Stimulated activated CD4-positive, alpha-beta T cell treated with anti-CD3 and anti-CD28 coated beads, TNF-alpha, amount 100 ng/mL, for 48 hours (primary cell): ENCODE measurements at regions not wholly inside any gene's neighbourhood (a gene's known extent, or its start where the extent isn't known, plus 50 kb on each side); places are given as distances from the start of the nearest gene placed in this dataset.
"Not testable (repeated sequence)": the region's sequence is repeated elsewhere in the genome, so short reads cannot be mapped to it uniquely, and the experiment has no call there.

Source experiments
- DNase-seq, 3 donors: peaks; one replicate each; pipeline ENCODE4 v3.0.0-alpha.2; 2020; ENCODE audit warnings: low read depth in 3 of 3

DNA sequence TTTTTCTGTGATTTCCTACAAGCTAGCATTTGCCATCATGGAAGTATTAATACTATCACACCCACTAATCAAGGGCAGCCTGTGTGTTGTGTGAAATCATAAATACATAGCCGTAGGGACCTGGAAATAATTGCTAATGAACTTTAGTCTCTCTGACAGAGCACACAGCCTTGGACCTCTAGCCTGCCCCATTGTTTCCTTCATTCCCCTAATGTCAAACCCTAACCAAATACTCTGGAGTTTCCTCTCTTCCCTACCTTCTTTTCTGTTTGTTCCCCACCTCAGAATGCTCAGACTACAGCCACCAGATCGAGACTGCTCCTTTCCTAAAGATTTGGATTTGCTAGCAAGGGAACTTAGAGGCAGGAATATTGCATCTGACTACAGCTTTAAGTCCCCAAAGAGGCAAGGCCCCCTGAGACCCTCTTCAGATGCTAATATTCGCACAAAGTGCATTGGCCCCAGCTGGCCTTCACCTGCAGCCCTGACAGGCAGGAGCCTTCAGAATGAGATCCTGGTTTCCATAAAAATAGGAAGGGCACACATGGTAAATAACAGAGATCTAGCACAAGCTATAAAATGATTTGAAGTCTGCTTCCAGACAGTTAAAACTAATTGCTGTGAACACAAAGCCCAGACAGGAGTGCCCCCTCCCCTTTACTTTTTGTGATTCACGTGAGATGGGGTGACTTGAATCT is 279.2 kb upstream of the DCC start:
- DNase-seq = no peak

DNA sequence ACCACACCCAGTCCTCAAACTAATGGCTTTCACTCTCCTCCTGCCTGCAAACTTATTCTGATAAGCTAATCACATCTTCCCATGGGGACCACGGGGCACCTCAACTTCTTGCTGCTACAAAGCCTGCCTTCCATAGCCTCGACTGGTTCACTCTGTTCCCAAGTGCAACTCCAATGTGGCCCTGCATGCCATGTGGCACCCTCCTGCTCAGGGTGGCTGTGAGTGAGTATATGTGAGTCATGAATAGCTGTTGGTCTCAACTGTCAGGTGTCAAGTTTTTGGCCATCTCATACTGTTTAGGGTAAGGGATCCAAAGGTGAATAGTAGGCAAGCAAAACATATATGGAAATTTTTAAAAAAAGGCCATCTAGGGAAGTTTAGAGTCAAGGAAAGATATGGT is 276.1 kb upstream of the DCC start:
- DNase-seq = no peak

GRCh38 chr18:52069201-52069600 is 270.8 kb upstream of the DCC start:
- no peak for DNase-seq

GRCh38 chr18:52070291-52070756 is 269.7 kb upstream of the DCC start:
- no peak for DNase-seq

- no peak for DNase-seq
These were observed 262.6 kb upstream of the DCC start for GRCh38 chr18:52077251-52077983.

DNA sequence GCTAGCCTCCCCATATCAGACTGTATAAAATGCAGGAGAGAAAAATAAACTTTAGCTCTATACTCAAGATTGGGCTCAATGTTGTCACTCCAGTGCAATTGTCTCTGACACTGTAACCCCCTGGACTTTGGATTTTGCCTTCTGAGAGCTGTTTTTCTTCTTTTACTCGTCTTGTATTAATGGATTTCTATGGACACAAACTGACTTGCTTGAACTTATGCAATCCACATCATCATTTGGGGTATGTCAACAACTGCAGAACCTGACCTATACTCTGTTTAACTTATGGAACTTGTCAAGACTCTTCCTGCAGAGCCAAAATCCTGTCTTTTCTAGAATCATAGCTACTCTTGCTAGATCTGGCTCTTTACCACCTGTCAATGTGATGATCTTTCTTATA is 257.8 kb upstream of the DCC start:
- no peak for DNase-seq

GRCh38 chr18:52087140-52087539 is 252.9 kb upstream of the DCC start:
- DNase-seq = no peak

DNA sequence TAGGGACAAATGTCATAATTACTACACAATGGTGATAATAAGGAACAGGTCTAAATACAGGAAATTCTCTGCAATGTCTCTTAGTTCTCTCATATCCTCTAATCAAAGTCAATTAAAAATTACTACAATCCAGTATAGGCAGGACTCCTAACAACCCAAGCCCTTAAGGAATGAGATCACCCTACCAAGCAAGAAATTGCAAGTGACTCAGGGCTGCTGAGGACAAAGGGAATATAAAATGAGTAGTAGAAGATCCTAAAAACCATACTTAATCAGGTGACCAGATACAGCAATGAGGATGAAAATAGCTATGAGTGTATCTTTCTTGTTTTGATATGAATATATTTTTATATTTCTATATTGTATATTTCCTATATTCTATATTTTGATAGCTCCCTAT is 250.0 kb upstream of the DCC start:
- no peak for DNase-seq

GRCh38 chr18:52093171-52093570 is 246.8 kb upstream of the DCC start:
- no peak for DNase-seq

- no peak for DNase-seq
These were observed 221.3 kb upstream of the DCC start for GRCh38 chr18:52118684-52119083.

DNA sequence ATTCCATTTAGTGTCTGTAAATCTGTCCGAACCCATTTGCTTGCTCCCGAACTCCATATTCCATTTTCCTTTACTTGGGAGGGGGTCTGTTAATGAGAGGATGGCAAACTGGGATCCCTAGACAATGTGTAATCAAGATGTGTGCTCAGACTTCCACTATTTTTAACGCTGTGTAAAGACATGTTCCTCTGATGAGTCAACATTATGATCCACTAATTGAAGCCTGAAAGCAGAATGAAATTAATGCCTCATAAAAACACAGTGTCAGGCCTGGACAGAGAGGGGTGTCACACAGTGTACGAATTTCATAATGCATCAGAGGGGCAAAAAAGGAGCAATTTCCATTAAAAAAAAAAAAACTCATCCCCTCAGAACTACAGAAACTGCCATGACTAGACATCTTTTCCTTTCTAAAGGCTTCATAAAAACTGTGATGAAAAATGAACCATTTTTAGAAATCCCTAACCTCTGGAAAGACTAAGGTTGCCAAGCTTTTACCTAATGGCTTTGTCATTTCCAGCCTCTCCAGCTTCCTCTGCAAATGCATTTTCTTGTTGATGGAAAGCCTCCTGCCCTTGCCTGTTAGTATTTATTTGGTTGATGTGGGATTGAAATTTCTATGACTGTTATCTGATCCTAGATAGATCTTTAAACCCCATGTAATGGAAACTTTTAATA is 209.2 kb upstream of the DCC start:
- no peak for DNase-seq

DNA sequence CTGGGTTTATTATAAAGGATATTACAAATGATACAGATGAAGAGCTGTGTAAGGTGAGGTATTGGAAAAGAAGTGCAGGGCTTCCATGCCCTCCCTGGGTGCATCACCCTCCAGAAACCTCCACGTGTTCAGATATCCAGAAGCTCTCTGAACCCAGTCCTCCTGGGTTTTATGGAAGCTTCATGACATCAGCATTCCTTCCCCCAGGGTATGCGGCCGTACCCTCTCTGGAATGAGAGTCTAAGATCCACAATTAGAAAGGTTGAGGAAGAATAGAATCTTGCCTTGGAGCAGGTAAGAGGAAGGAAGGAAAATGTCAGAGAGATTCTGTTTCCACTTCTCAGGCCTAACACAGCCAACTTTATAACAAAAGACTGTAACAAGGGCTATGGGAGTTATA is 208.2 kb upstream of the DCC start:
- no peak for DNase-seq

- DNase-seq = no peak
These were observed 203.5 kb upstream of the DCC start for GRCh38 chr18:52136532-52136931.

- DNase-seq = no peak
These were observed 199.0 kb upstream of the DCC start for GRCh38 chr18:52140986-52141385.

- DNase-seq = no peak
These were observed 189.9 kb upstream of the DCC start for GRCh38 chr18:52150050-52150449.

GRCh38 chr18:52152036-52152435 is 188.0 kb upstream of the DCC start:
- DNase-seq = no peak

- no peak for DNase-seq
These were observed 183.8 kb upstream of the DCC start for GRCh38 chr18:52156166-52156565.

- DNase-seq = no peak
These were observed 179.4 kb upstream of the DCC start for GRCh38 chr18:52160636-52161035.

- DNase-seq = no peak
These were observed 176.5 kb upstream of the DCC start for GRCh38 chr18:52163478-52163877.

- not testable (repeated sequence) for DNase-seq
These were observed 171.9 kb upstream of the DCC start for GRCh38 chr18:52168131-52168530.

DNA sequence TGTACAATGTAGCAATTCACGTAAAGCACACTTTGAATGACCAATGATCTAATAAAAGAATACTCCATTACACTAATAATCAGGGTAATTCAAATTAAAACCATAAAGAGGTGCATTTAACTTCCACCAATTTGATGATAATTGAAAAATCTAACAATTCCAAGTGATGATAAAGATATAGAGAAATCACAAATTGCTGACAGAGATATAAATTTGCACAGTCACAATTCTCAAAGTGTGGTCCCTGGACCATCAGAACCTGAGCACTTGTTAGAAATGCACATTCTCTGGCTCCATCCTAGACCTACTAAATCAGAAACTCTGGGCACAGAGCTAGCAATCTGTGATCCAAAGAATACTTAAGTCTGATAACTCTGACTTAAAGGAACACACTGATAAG is 165.8 kb upstream of the DCC start:
- no peak for DNase-seq

DNA sequence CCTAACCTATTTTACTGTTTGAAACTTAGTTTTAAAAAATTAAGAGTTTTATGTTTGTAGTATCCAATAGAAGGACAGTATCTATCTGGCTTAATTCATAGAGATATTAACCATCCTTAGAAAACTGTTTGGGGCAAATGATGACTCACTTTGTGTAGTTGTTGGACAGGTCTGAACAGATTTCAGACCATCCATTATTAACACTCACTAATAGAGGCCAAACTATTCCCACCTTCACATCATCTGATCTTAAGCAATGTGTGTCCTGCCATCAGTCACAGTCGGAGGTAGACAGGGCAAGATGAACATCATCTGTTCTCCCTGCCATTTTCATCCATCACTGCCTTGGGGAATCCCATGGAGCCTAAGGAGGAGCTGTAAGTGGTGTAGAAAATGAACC is 164.6 kb upstream of the DCC start:
- no peak for DNase-seq

DNA sequence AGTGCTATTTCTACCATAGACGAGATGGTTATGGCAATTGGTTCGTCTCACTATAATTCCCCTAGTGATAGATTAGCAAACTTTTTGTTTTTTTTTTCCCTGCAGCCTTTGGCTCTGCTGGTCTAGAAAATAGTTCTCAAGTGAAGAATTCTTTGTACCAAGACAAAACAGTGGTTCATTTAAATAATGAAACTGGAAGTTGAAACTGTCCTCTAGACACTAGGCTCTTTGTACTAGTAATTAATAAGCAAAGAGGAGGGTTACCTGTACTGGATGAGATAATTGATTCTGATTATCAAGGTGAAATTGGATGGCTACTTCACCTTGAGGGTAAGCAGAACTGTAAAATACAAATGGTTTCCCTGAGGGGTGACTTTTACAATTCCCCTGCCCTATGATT is 156.9 kb upstream of the DCC start:
- DNase-seq = no peak
